CD4-positive, alpha-beta T cell treated with Interleukin-15 for 4 hours (primary cell): ENCODE measurements at regions not wholly inside any gene's neighbourhood (a gene's known extent, or its start where the extent isn't known, plus 50 kb on each side); places are given as distances from the start of the nearest gene placed in this dataset.
A peak's percentile ranks its signal among the peaks of the same experiment; 100 is the strongest.
"Not testable (repeated sequence)": the region's sequence is repeated elsewhere in the genome, so short reads cannot be mapped to it uniquely, and the experiment has no call there.

Experiments
- DNase-seq: peaks from one replicate; pipeline ENCODE4 v3.0.0-alpha.2; 2020; ENCODE audit warnings: low spot score

GRCh38 chr12:89880690-89881350, 172.2 kb upstream of the ATP2B1 start:
- DNase-seq: peak; percentile 76

- no peak for DNase-seq
Observed at GRCh38 chr12:89879766-89880165, 171.1 kb upstream of the ATP2B1 start.

GRCh38 chr12:89878950-89879349, 170.3 kb upstream of the ATP2B1 start:
- no peak for DNase-seq

- no peak for DNase-seq
Observed at GRCh38 chr12:89878327-89878726, 169.7 kb upstream of the ATP2B1 start.

GRCh38 chr12:89877671-89878070, 169.0 kb upstream of the ATP2B1 start:
- DNase-seq: no peak

- no peak for DNase-seq
Observed at GRCh38 chr12:89877136-89877535, 168.5 kb upstream of the ATP2B1 start.

GRCh38 chr12:89875809-89876208, 167.2 kb upstream of the ATP2B1 start:
- DNase-seq: no peak

GRCh38 chr12:89875225-89875624, 166.6 kb upstream of the ATP2B1 start:
- no peak for DNase-seq

- no peak for DNase-seq
Observed at GRCh38 chr12:89874146-89874545, 165.5 kb upstream of the ATP2B1 start.

GRCh38 chr12:89873745-89874144, 165.1 kb upstream of the ATP2B1 start:
- no peak for DNase-seq

GRCh38 chr12:89872922-89873630, 164.4 kb upstream of the ATP2B1 start:
- DNase-seq: no peak

- no peak for DNase-seq
Observed at GRCh38 chr12:89870413-89871184, 162.0 kb upstream of the ATP2B1 start.

GRCh38 chr12:89867611-89868010, 159.0 kb upstream of the ATP2B1 start:
- not testable (repeated sequence) for DNase-seq

- peak; percentile 18 for DNase-seq
Observed at GRCh38 chr12:89864411-89864810, 155.8 kb upstream of the ATP2B1 start.

GRCh38 chr12:89863968-89864367, 155.3 kb upstream of the ATP2B1 start:
- peak; percentile 73 for DNase-seq

GRCh38 chr12:89863493-89863938, 154.9 kb upstream of the ATP2B1 start:
- peak; percentile 92 for DNase-seq

GRCh38 chr12:89862511-89863445, 154.1 kb upstream of the ATP2B1 start:
- peak; percentile 72 for DNase-seq

- peak; percentile 53 for DNase-seq
Observed at GRCh38 chr12:89861086-89861485, 152.4 kb upstream of the ATP2B1 start.

GRCh38 chr12:89859508-89860220, 151.0 kb upstream of the ATP2B1 start:
- peak; percentile 68 for DNase-seq

GRCh38 chr12:89858718-89859117, 150.1 kb upstream of the ATP2B1 start:
- no peak for DNase-seq

- no peak for DNase-seq
Observed at GRCh38 chr12:89857652-89858274, 149.1 kb upstream of the ATP2B1 start.
